ENCODE measurements at regions not wholly inside any gene's neighbourhood (a gene's known extent, or its start where the extent isn't known, plus 50 kb on each side); places are given as distances from the start of the nearest gene placed in this dataset.

GRCh38 chr2:16266571-16266970 is 326.2 kb downstream of the MYCN start:
- no peak for DNase-seq

- no peak for DNase-seq
Observed at GRCh38 chr2:16264931-16265540, 324.7 kb downstream of the MYCN start.

DNA sequence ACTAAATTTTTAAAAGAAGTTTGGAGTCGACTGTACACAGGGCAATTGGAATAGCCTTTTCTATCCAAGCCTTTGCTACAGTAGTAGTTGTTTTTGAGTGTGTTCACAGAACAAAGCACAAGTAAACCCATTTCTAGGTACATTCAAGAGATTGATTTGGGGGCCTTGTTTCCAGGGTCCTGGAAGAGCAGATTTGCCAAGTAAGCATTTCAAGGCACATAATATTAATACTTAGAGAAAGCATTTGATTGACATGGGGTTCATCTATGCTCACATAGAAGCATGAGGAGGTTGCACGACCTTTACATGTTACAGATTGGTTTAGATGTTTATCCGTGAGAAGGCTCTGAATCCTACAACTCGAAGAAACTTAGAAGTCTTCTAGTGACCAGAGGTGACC is 324.1 kb downstream of the MYCN start:
- no peak for DNase-seq

- no peak for DNase-seq
Observed at GRCh38 chr2:16263241-16263890, 323.0 kb downstream of the MYCN start.

DNA sequence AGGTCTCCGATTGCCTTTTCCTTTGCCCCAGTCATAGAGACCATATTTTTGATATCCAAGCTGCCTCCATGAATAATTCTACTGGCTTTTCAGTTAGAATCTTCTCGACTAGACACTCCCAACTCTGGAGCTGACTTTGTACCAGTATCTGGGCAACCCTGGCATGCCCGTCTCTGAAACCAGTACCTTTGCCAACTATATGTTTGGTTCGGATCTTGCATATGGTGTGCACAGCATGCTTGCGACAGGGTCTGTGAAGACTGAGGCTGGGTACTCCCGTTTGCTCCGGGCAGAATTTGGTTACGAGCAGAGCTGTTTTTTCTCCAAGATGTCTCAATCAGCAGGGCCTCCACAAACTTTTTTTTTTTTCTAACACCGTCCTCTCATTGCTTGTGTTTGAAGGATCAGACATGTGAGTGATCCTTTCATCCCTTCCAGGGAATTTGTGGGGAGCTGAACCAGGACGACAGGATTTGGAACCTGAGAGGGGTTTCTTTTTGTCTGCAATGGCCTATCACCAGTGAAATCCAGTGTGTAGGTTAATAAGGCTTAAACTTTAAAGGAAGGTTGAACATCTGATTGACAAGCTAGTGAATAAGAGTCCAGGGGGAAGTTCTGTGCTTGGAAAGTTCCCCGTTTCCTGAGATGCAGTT is 322.3 kb downstream of the MYCN start:
- no peak for DNase-seq

GRCh38 chr2:16261791-16262190 is 321.4 kb downstream of the MYCN start:
- no peak for DNase-seq

- no peak for DNase-seq
Observed at GRCh38 chr2:16261071-16261470, 320.7 kb downstream of the MYCN start.

- no peak for DNase-seq
Observed at GRCh38 chr2:16260041-16260830, 319.9 kb downstream of the MYCN start.

- DNase-seq, result no peak
Observed at GRCh38 chr2:16259010-16259409, 318.7 kb downstream of the MYCN start.

GRCh38 chr2:16258350-16258749 is 318.0 kb downstream of the MYCN start:
- no peak for DNase-seq

GRCh38 chr2:16257322-16258028 is 317.1 kb downstream of the MYCN start:
- DNase-seq, result no peak

DNA sequence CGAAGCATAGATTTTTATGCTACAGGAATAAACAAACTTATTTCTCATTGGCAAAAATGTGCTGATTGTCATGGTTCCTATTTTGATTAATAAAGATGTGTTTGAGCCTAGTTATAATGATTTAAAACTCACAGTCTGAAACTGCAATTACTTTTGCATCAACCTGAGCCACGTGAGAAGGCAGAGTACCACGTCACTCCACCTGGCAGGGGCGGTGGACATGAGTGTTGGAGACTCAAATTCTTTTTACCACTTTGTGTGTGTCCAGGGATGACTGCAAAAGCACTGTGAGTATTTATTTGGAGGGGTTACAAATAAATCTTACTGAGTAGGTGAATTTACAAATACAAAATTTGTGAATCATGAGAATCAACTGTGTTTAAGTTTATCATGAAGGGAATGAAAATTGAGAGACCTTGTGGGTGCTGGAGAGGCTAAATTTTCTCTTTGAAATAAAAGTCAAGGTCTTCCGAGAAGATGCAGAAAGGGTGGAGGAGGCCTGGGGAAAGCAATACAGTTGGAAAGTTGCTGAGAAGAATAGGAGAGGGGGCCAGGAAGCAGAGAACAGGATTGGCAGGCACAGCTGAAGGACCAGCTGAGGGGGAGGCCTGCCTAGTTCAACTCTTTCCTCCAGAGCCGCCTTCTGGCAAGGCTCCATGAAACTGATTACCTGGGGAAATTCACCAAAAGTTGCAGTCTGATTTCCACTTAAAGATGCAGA is 316.4 kb downstream of the MYCN start:
- DNase-seq, result no peak

GRCh38 chr2:16255120-16255519 is 314.8 kb downstream of the MYCN start:
- DNase-seq, result no peak

GRCh38 chr2:16254356-16254965 is 314.1 kb downstream of the MYCN start:
- no peak for DNase-seq

DNA sequence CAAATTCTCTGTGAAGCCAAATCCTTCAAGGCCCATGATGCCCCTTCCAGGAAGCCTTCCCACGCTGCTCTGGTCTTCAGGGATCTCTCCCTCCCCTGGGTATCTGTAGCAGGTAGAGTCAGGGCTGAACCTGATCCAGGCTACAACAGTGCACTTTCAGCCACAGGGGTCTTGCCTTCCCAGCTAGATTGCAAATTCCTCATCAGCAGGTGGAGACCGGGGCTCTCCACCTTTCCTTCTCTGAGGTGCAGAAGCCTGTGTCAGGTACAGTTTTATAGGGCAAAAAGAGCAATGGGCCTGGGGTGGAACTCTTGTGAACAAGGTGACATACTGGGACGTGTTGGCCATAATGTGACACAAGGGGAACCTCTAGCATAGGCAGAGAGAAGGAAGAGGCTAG is 312.9 kb downstream of the MYCN start:
- no peak for DNase-seq

DNA sequence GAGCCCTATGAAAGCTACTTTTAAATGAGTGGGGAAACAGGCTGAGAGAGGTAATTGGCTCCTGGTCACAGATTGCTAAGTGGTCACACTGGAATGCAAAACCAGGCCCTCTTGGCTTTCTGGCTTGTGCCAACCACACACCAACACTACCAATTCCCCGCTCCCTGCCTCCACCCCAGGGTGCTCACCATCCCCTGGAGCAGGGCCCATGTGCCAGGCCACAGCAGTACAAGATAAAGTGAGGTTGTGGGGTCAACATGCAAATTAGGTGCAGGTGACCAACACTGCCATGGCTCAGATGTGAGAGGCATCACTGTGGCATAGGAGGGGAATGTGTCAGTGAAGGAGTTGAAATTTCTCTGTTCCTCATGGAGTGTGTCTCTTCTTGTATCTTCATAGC is 312.5 kb downstream of the MYCN start:
- DNase-seq, result no peak

- no peak for DNase-seq
Observed at GRCh38 chr2:16252251-16252650, 311.9 kb downstream of the MYCN start.

DNA sequence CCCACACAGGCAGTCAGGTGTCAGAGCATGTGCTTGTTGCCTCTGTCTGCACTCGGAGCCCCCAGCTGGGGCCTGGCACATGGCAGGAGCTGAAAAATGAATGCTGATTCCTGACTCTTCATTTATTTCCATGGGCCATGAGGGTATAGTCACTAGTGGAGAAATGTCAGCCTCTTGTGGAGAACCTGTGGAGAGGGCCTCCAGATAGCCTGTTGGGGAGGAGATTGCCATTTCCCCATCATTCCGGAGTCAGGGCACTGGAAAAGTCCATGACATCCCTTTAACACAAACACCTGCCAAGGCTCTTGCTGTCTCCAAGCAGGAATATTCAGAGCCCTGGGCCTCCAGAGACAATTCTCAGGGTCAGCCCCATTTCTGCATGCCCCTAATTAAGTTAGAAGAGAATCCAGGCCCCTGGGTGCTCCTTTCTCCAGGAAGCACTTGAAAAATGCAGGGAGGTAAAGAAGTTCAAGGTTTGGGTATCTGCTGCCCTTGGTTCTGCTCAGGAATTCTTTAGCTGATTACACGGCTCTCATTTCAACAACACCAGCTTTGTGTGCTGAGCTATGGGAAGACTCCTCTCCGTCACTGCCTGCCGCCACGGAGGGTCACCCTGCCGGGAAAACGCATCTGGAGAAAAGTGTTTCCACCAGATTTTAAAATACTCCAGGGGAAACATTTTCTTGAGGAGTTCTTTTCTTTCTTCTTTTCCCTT is 311.3 kb downstream of the MYCN start:
- DNase-seq, result no peak

DNA sequence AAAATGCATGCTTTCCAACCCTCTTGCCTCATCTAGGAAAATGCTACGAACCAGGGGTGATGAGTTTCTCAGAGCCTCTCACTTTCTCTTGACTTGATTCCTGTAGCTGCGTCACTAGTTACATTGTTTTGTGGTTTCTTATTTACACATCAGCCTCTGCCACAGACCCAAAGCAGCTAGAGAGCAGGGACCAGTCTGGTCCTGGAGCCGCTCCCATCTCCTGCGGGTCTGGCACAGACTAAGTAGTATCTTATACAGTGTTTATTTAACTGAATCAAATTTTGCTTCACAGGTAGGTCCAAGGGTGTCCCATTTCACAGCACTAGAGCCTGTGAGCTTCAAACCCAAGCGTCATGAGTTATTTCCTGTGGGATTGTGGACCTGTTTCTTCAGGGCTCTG is 310.5 kb downstream of the MYCN start:
- DNase-seq, result no peak

DNA sequence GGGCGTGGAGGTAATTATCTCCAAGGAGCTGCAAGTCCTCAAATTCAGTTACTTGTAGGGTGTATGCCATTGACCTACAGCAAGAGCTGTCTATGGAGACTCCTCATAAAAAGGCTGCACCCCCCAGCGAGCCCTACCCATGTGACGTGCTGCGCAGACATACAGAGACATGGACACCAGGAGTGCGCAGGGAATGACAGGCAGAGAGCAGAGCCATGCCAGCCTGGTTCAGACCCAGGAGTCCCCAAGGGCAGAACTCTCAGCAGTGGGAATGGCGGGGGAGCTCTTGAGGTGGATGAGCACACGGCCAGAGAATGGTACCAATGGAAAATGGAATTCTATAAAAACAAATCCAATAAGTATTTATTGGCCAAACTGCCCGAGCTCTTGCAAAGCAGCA is 310.1 kb downstream of the MYCN start:
- no peak for DNase-seq

DNA sequence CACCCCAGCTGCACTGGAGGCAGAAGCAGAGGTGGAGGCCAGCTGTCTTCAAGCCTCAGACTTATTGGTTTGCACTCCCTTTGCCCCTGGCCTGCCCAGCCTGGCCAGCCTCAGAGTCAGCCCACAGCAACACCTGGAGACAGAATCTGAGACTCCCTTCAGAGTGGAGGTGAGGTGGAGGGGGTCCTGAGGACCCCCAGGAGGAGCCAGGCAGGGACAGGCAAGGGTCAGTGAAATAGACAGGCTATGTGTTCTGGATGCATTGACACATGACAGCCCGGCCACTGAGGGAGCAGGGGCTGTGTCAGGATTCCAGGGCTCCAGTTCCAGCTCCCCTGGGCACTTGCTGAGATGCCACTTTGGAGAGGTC is 309.7 kb downstream of the MYCN start:
- DNase-seq, result no peak
